Sigmoid colon (tissue), 4 donors: ENCODE measurements at regions not wholly inside any gene's neighbourhood (a gene's known extent, or its start where the extent isn't known, plus 50 kb on each side); places are given as distances from the start of the nearest gene placed in this dataset.

Experiments used
- POLR2A ChIP-seq, 2 donors: fragments of 450-650 bp; IDR thresholded peaks; one replicate each; pipeline ENCODE4 v1.6.1; 2016; ENCODE audit warnings: antibody characterized with exemption in 2 of 2, mild to moderate bottlenecking in 2 of 2, moderate library complexity in 2 of 2
- POLR2AphosphoS5 ChIP-seq, 4 donors: sonication (generic); formaldehyde crosslinking; IDR thresholded peaks; one replicate each; pipeline ENCODE4 v1.6.1; 2017; ENCODE audit warnings: antibody characterized with exemption in 4 of 4
- TF ChIP-seq, protein P1 (sequence below), 4 experiments: fragments of 450-650 bp in 3 of 4; fragments of 200-600 bp in 1 of 4; IDR thresholded peaks; one replicate each; pipeline ENCODE4 v1.5.1; 2016 to 2019; ENCODE audit warnings: antibody characterized with exemption in 4 of 4, mild to moderate bottlenecking in 3 of 4, moderate library complexity in 2 of 4

DNA sequence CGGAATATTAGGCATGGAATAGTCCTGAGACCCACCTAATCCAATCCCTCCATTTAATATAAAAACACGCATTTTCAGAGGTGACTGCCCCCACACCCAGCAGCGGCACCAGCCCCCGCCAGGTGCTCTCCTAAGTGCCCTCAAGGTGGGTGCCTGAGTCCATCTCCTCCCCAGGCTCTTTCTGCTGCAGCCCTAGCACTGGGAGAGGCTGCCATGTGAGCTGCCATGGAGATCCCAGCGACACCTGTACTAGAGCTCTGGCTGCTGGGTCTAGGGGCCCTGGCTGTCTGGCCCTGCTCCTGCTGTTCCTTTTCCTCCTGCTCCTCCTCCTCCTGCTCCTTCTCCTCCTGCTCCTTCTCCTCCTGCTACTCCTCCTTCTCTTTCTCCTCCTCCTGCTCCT lies 191.1 kb upstream of the BMPER start:
- no peak for TF ChIP-seq POLR2AphosphoS5 (IDR thresholded peaks at IDR 0.05)
- TF ChIP-seq, protein P1, sequence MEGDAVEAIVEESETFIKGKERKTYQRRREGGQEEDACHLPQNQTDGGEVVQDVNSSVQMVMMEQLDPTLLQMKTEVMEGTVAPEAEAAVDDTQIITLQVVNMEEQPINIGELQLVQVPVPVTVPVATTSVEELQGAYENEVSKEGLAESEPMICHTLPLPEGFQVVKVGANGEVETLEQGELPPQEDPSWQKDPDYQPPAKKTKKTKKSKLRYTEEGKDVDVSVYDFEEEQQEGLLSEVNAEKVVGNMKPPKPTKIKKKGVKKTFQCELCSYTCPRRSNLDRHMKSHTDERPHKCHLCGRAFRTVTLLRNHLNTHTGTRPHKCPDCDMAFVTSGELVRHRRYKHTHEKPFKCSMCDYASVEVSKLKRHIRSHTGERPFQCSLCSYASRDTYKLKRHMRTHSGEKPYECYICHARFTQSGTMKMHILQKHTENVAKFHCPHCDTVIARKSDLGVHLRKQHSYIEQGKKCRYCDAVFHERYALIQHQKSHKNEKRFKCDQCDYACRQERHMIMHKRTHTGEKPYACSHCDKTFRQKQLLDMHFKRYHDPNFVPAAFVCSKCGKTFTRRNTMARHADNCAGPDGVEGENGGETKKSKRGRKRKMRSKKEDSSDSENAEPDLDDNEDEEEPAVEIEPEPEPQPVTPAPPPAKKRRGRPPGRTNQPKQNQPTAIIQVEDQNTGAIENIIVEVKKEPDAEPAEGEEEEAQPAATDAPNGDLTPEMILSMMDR (IDR thresholded peaks at IDR 0.05), result no peak
- no peak for TF ChIP-seq POLR2A (IDR thresholded peaks at IDR 0.05)
